HEK293 (cell line): ENCODE measurements at regions not wholly inside any gene's neighbourhood (a gene's known extent, or its start where the extent isn't known, plus 50 kb on each side); places are given as distances from the start of the nearest gene placed in this dataset.

Experiments used
- CTCF ChIA-PET: fragments of 350-600 bp; formaldehyde crosslinking; extraction: SDS; loops from one replicate; lab custom pipeline; 2021; ENCODE audit warnings: antibody characterized with exemption; lab: Yijun Ruan, JAX
- POLR2A ChIA-PET: fragments of 300-600 bp; formaldehyde crosslinking; extraction: SDS; loops from one replicate; lab custom pipeline; 2020; ENCODE audit warnings: antibody characterized with exemption, inconsistent platforms; lab: Yijun Ruan, JAX
- H3K27ac ChIP-seq: fragments of 200-500 bp; sonication (Bioruptor generic); 2 replicates; pipeline ENCODE4 v1.5.1; 2014; ENCODE audit warnings: low read depth, low read length, control low read depth, inconsistent platforms; ENCODE audit errors: extremely low read depth
- H3K36me3 ChIP-seq, 2 experiments: fragments of 200-500 bp in 1 of 2; sonication (Bioruptor generic) in 1 of 2; 1 replicate in 1 of 2; 2 replicates in 1 of 2; pipeline ENCODE4 v1.5.1; 2014 to 2017; ENCODE audit warnings: inconsistent platforms in 2 of 2, low read length in 2 of 2; ENCODE audit not compliant: control insufficient read depth in 2 of 2, insufficient read depth in 1 of 2
- H3K4me1 ChIP-seq: fragments of 200-500 bp; sonication (Bioruptor generic); 2 replicates; pipeline ENCODE4 v1.5.1; 2014; ENCODE audit warnings: mild to moderate bottlenecking, low read length, inconsistent platforms; ENCODE audit not compliant: control insufficient read depth, insufficient read depth
- H3K4me3 ChIP-seq: 2 replicates; pipeline ENCODE4 v1.5.1; 2011; ENCODE audit warnings: low read depth, mild to moderate bottlenecking, control low read depth, low read length, moderate library complexity
- H3K9me3 ChIP-seq: fragments of 200-500 bp; sonication (Bioruptor generic); 2 replicates; pipeline ENCODE4 v1.5.1; 2014; ENCODE audit warnings: low read depth, low read length, inconsistent platforms; ENCODE audit not compliant: control insufficient read depth, insufficient read depth
- HOXC10 ChIP-seq: sonication (generic); formaldehyde crosslinking; IDR thresholded peaks from 2 replicates; pipeline ENCODE4 v1.8.1; 2023; ENCODE audit warnings: mild to moderate bottlenecking, missing genetic modification reagents
- KLF8 ChIP-seq: fragments of 450-650 bp; formaldehyde crosslinking; IDR thresholded peaks from 2 replicates; pipeline ENCODE4 v1.5.1; 2016; ENCODE audit warnings: missing biosample characterization, missing genetic modification characterization
- PRDM1 ChIP-seq: fragments of 450-650 bp; formaldehyde crosslinking; IDR thresholded peaks from 2 replicates; pipeline ENCODE4; 2016; ENCODE audit warnings: missing biosample characterization, missing genetic modification characterization
- SCRT2 ChIP-seq: fragments of 450-650 bp; formaldehyde crosslinking; IDR thresholded peaks from 2 replicates; pipeline ENCODE4 v1.5.1; 2016; ENCODE audit warnings: missing biosample characterization, missing genetic modification characterization
- SETDB1 ChIP-seq: IDR thresholded peaks from one replicate; pipeline ENCODE4 v1.6.1; 2017; ENCODE audit warnings: mild to moderate bottlenecking, low read length, moderate library complexity, mixed read lengths; ENCODE audit not compliant: insufficient read length
- YY1 ChIP-seq: fragments of 450-650 bp; formaldehyde crosslinking; IDR thresholded peaks from 2 replicates; pipeline ENCODE4 v1.5.1; 2018; ENCODE audit warnings: missing biosample characterization, missing genetic modification characterization
- ZNF121 ChIP-seq: fragments of 450-650 bp; formaldehyde crosslinking; IDR thresholded peaks from 2 replicates; pipeline ENCODE4 v1.5.1; 2016; ENCODE audit warnings: missing biosample characterization, missing genetic modification characterization
- ZNF248 ChIP-seq: fragments of 450-650 bp; formaldehyde crosslinking; IDR thresholded peaks from 2 replicates; pipeline ENCODE4 v1.5.1; 2017; ENCODE audit warnings: missing biosample characterization, missing genetic modification characterization
- ZNF354C ChIP-seq: fragments of 450-650 bp; formaldehyde crosslinking; IDR thresholded peaks from 2 replicates; pipeline ENCODE4 v1.5.1; 2016; ENCODE audit warnings: missing biosample characterization, missing genetic modification characterization, low read depth, borderline replicate concordance
- ZNF366 ChIP-seq: fragments of 450-650 bp; formaldehyde crosslinking; conservative IDR thresholded peaks from 2 replicates; pipeline ENCODE4 v1.5.1; 2016; ENCODE audit warnings: missing biosample characterization, missing genetic modification characterization
- ZNF433 ChIP-seq: fragments of 450-650 bp; formaldehyde crosslinking; IDR thresholded peaks from 2 replicates; pipeline ENCODE4 v1.5.1; 2016; ENCODE audit warnings: missing biosample characterization, missing genetic modification characterization, low read depth
- ZNF48 ChIP-seq: fragments of 450-650 bp; formaldehyde crosslinking; IDR thresholded peaks from 2 replicates; pipeline ENCODE4 v1.5.1; 2016; ENCODE audit warnings: missing biosample characterization, missing genetic modification characterization
- ZNF560 ChIP-seq: fragments of 450-650 bp; formaldehyde crosslinking; IDR thresholded peaks from 2 replicates; pipeline ENCODE4 v1.5.1; 2017; ENCODE audit warnings: missing biosample characterization, missing genetic modification characterization, borderline replicate concordance
- ZNF623 ChIP-seq: fragments of 450-650 bp; formaldehyde crosslinking; IDR thresholded peaks from 2 replicates; pipeline ENCODE4 v1.5.1; 2016; ENCODE audit warnings: missing biosample characterization, missing genetic modification characterization
- ZNF664 ChIP-seq: fragments of 450-650 bp; formaldehyde crosslinking; IDR thresholded peaks from 2 replicates; pipeline ENCODE4 v1.5.1; 2016; ENCODE audit warnings: missing biosample characterization, missing genetic modification characterization
- ZNF776 ChIP-seq: fragments of 450-650 bp; formaldehyde crosslinking; IDR thresholded peaks from 2 replicates; pipeline ENCODE4 v1.5.0; 2017; ENCODE audit warnings: missing biosample characterization, missing genetic modification characterization, borderline replicate concordance
- ZNF830 ChIP-seq: fragments of 450-650 bp; IDR thresholded peaks from 2 replicates; pipeline ENCODE4 v1.5.0; 2018; ENCODE audit warnings: missing biosample characterization, missing genetic modification characterization, low read depth, mild to moderate bottlenecking, moderate library complexity
- ZNF837 ChIP-seq: fragments of 450-650 bp; formaldehyde crosslinking; IDR thresholded peaks from 2 replicates; pipeline ENCODE4 v1.5.1; 2016; ENCODE audit warnings: missing biosample characterization, missing genetic modification characterization
- ZNF843 ChIP-seq: fragments of 450-650 bp; formaldehyde crosslinking; IDR thresholded peaks from 2 replicates; pipeline ENCODE4 v1.5.1; 2016; ENCODE audit warnings: missing biosample characterization, missing genetic modification characterization
- ZSCAN5A ChIP-seq: fragments of 450-650 bp; formaldehyde crosslinking; IDR thresholded peaks from 2 replicates; pipeline ENCODE4 v1.5.1; 2016; ENCODE audit warnings: missing biosample characterization, missing genetic modification characterization

DNA sequence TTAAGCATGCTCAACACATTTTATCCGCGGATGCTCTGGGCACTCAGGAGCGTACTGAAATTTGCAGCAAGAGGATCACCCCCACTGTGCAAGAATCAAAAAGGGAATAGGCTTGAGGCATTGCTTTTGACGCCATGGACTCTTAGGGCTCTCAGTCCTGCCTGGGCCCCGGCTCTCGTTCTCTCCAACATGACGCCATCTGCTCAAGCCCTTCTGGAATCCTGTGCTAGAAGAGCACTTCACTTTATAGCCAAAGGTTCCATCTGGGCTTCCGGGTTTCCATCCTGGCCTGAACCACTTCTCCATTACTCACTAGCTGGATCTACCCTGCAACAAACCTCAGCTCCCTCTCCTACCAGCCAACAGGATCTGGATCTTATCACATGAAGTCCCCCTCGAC is 105.3 kb downstream of the FOXF2 start:
- TF ChIP-seq ZSCAN5A (tag by site-specific recombination) (no peak), YY1 (tag by site-specific recombination) (no peak), ZNF830 (no peak)
- CTCF ChIA-PET, result no interaction called here
- Histone ChIP-seq H3K27ac (no peak overlapping the region), H3K36me3 (no peaks in the 10 kb centered on the region), H3K4me1 (no peaks in the 10 kb centered on the region), H3K4me3 (no peak overlapping the region), H3K9me3 (no peaks in the 10 kb centered on the region)
- POLR2A ChIA-PET, result no interaction called here

DNA sequence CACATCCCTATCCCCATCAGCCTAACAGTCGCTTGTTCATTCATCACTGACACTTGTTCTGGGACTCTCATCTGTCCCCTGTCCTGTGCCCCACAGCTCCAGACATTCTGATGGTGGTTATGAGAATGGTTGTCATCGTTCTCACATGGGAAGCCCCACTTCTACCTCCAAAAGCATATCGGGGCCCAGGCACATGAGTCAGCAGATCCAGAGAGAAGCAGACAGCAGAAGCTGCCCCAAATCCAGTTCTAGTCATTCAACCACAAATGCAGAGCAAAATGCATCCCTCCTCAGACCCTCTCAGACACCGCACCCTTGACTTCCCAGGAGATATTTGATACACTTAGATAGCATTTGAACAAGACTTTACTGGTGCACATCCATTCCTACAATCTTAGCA is 106.0 kb downstream of the FOXF2 start:
- CTCF ChIA-PET, result no interaction called here
- TF ChIP-seq ZNF776 (tag by site-specific recombination), result no peak
- TF ChIP-seq ZNF433 (tag by site-specific recombination), result no peak
- TF ChIP-seq ZNF48 (tag by site-specific recombination), result no peak

GRCh38 chr6:1496092-1496491 is 106.7 kb downstream of the FOXF2 start:
- TF ChIP-seq SETDB1 (peak; percentile 44), ZNF366 (tag by site-specific recombination) (no peak)
- ChIA-PET POLR2A (no interaction called here), CTCF (no interaction called here)
- Histone ChIP-seq H3K4me3 (no peak overlapping the region), H3K36me3 (no peaks in the 10 kb centered on the region), H3K9me3 (no peaks in the 10 kb centered on the region), H3K4me1 (no peaks in the 10 kb centered on the region), H3K27ac (no peak overlapping the region)

More for the DNA sequence above, 106.0 kb downstream of the FOXF2 start:
- H3K9me3 ChIP-seq, result no peaks in the 10 kb centered on the region
- H3K4me1 ChIP-seq, result no peaks in the 10 kb centered on the region
- POLR2A ChIA-PET, result no interaction called here
- H3K27ac ChIP-seq, result no peak overlapping the region
- H3K4me3 ChIP-seq, result no peak overlapping the region
- H3K36me3 ChIP-seq, result no peaks in the 10 kb centered on the region

DNA sequence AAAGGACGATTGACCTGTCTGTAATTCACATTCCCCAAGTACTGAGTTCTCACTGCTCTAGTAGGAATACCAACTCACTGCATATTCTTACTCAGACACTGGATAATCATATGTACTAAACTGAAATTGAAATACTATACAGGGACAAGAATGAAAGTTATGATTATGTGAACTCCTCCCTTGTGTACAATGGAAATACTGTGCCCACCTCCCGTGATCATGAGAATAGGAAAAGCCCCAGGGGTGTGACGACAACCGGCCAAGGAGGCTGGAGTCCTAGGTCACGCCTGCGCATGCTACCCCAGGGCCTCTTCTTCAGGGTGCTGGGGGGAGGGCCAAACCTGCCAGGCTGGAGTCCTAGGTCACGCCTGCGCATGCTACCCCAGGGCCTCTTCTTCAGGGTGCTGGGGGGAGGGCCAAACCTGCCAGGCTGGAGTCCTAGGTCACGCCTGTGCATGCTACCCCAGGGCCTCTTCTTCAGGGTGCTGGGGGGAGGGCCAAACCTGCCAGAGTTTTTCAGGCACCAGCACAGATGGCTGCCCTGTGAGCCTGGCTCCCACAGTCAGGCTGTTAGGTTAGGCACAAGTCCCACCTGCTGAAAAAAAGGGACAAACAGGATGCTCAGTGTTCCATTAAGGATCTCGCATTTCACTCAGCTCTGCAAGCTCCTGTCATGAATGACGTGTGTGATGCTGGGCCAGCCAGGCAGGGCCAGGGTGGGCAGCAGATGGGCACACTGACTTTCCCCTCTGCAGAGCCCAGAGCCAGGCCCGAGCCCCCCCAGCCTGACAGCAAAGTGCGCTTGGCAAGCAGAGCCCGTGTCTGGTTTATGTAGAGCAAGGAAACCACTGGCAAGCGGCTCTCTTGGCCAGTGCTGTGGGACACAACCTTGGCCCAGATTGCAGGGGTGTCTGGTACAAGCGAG is 107.7 kb downstream of the FOXF2 start:
- ChIA-PET CTCF (interaction anchor here (0.8 kb wide), 2 partner anchors 16 to 952 kb away, joined by 3 read pairs; no protein-coding TSS in a partner anchor), POLR2A (no interaction called here)
- TF ChIP-seq KLF8 (tag by site-specific recombination) (no peak), ZNF354C (tag by site-specific recombination) (no peak), ZNF248 (tag by site-specific recombination) (no peak), ZNF837 (no peak), YY1 (tag by site-specific recombination) (no peak), ZNF664 (no peak), SCRT2 (no peak), ZNF433 (tag by site-specific recombination) (no peak), ZNF623 (tag by site-specific recombination) (no peak), ZNF121 (no peak), HOXC10 (CRISPR knock-in tag) (no peak), ZNF560 (no peak), ZNF843 (tag by site-specific recombination) (no peak), PRDM1 (tag by site-specific recombination) (no peak)

More for the DNA sequence above, 107.7 kb downstream of the FOXF2 start:
- Histone ChIP-seq H3K27ac (no peak overlapping the region), H3K36me3 (no peaks in the 10 kb centered on the region), H3K4me1 (no peaks in the 10 kb centered on the region), H3K9me3 (no peaks in the 10 kb centered on the region), H3K4me3 (no peak overlapping the region)
